ENCODE measurements at regions not wholly inside any gene's neighbourhood (a gene's known extent, or its start where the extent isn't known, plus 50 kb on each side); places are given as distances from the start of the nearest gene placed in this dataset.
"Not testable (repeated sequence)": the region's sequence is repeated elsewhere in the genome, so short reads cannot be mapped to it uniquely, and the experiment has no call there.

DNA sequence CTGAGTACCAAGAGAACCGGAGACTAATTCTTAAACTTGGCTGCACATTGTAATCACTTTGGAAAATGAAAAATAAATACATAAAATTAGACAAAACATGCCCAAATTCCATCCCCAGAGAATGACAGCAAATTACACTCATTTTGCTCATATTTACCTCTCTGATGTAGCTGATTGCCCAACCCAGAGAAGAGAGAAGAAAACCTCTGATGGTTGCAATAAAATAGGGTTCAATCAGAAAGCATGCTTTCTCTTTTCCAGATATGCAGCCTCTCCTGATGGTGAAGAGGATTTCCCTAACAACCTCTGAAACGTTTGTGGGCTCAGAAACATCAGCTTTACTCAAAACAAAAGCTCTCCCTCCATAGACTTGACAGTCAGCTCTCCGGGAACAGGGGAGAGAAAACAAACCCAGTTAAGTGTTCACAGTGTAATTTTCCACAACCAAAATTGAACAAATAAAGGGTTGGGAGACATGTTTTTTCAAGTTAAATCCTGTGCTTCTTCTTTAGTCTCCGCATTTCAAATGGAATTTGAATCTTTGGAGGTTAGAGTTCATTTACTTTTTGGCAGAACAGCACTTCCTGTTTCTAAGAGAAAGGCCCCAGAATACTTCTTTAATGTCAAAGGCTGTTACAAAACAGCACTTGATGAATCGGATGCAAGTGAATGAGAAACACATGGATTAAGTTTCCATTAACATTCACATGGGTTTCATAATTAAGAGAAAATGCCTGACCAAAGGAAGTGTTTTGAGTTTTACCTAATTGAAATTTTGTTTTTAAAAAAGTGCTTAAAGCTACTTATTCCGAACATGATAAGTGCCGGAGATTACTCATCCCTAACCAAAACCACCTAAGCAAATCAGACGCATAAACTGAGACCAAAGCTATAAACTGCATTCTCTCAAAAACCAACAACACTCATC is 570.1 kb upstream of the SYT4 start:
- DNase-seq (ENCODE audit: low spot score): no peak
- Histone ChIP-seq H2BK120ac (ENCODE audit: low read depth, low read length) (no peak overlapping the region), H2AFZ (ENCODE audit: low read length) (peak overlapping the region; percentile 95), H3K4me2 (ENCODE audit: insufficient read depth, low read length, poor library complexity, severe bottlenecking) (no peak overlapping the region), H3K23ac (ENCODE audit: low read depth, low read length, poor library complexity) (no peak overlapping the region), H2AK5ac (ENCODE audit: low read depth, low read length) (no peak overlapping the region), H3K79me1 (ENCODE audit: low read depth, low read length) (no peaks in the 10 kb centered on the region), H3K4me3 (ENCODE audit: low read length in 2 of 2) (no peak overlapping the region), H2BK5ac (ENCODE audit: low read length) (no peak overlapping the region), H3K4ac (ENCODE audit: low read length) (no peak overlapping the region), H3K9me3 (replicated peaks in 1 of 2; ENCODE audit: control insufficient read depth in 2 of 2, insufficient read depth in 1 of 2, low read depth in 1 of 2, low read length in 2 of 2) (no peaks in the 10 kb centered on the region), H3K27me3 (ENCODE audit: control insufficient read depth in 3 of 3, insufficient read depth in 3 of 3, low read depth in 1 of 3, low read length in 3 of 3) (no peaks in the 10 kb centered on the region), H3K36me3 (replicated peaks in 1 of 2; ENCODE audit: control insufficient read depth in 2 of 2, insufficient read depth in 2 of 2, low read length in 2 of 2) (no peaks in the 10 kb centered on the region), H3K27ac (replicated peaks; ENCODE audit: low read length) (no peak overlapping the region), H2BK15ac (ENCODE audit: low read length) (no peak overlapping the region), H3K9ac (ENCODE audit: low read depth, low read length, poor library complexity) (no peak overlapping the region), H4K91ac (ENCODE audit: low read depth, low read length, poor library complexity) (no peak overlapping the region), H4K8ac (ENCODE audit: low read depth, low read length) (no peak overlapping the region), H3K14ac (ENCODE audit: low read length) (no peak overlapping the region), H3K18ac (ENCODE audit: low read length) (no peak overlapping the region), H2BK12ac (ENCODE audit: low read length) (no peak overlapping the region), H3K4me1 (ENCODE audit: control insufficient read depth in 2 of 2, insufficient read depth in 1 of 2, low read depth in 1 of 2, low read length in 2 of 2) (peaks cover 0 to 10% of the 10 kb centered on the region in 2 donors)
- WGBS, 2 donors (ENCODE audit: extremely low coverage in 2 of 2, insufficient read length in 2 of 2, insufficient replicate concordance in 1 of 2): no CpG with 5 or more reads among the region's 8 CpGs

DNA sequence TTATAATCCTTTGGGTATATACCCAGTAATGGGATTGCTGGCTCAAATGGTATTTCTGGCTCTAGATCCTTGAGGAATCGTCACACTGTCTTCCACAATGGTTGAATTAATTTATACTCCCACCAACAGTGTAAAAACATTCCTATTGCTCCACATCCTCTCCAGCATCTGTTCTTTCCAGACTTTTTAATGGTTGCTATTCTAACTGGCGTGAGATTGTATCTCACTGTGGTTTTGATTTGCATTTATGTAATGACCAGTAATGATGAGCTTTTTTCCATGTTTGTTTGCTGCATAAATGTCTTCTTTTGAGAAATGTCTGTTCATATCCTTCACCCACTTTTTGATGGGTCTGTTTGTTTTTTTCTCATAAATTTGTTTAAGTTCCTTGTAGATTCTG is 572.5 kb upstream of the SYT4 start:
- H2BK120ac ChIP-seq (ENCODE audit: low read depth, low read length); H3K9me3 ChIP-seq (replicated peaks in 1 of 2; ENCODE audit: control insufficient read depth in 2 of 2, insufficient read depth in 1 of 2, low read depth in 1 of 2, low read length in 2 of 2): not testable (repeated sequence)

DNA sequence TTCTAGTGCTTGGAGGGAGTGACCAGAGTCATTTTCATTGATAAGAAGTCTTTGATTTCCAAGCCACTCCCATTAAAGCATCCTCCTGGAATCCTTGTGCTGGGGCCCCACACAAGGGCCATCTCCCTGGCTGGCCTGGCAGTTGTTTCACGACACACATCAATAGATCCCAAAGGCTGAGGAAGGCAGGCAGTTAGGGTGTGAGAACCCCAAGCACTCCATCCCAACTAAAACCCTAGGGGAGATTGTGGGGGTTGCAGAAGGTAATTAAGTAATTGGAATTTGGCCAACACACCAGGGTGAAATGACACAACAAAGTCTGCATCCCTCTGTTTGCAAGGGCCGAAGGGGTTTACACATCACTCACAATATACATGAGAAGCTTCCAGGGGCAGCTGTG is 578.1 kb upstream of the SYT4 start:
- H4K91ac ChIP-seq (ENCODE audit: low read depth, low read length, poor library complexity): no peak overlapping the region
- H3K79me1 ChIP-seq (ENCODE audit: low read depth, low read length): no peaks in the 10 kb centered on the region
- H3K4ac ChIP-seq (ENCODE audit: low read length): no peak overlapping the region
- no peak overlapping the region for H4K8ac ChIP-seq (ENCODE audit: low read depth, low read length)
- no peak overlapping the region for H3K23ac ChIP-seq (ENCODE audit: low read depth, low read length, poor library complexity)
- no peak overlapping the region for H2BK120ac ChIP-seq (ENCODE audit: low read depth, low read length)
- no peaks in the 10 kb centered on the region for H3K9me3 ChIP-seq (replicated peaks in 1 of 2; ENCODE audit: control insufficient read depth in 2 of 2, insufficient read depth in 1 of 2, low read depth in 1 of 2, low read length in 2 of 2)
- no peak overlapping the region for H3K4me2 ChIP-seq (ENCODE audit: insufficient read depth, low read length, poor library complexity, severe bottlenecking)
- peaks cover 3 to 4% of the 10 kb centered on the region in 2 donors for H3K4me1 ChIP-seq (ENCODE audit: control insufficient read depth in 2 of 2, insufficient read depth in 1 of 2, low read depth in 1 of 2, low read length in 2 of 2)
- no peak overlapping the region for H3K4me3 ChIP-seq (ENCODE audit: low read length in 2 of 2)
- H2BK12ac ChIP-seq (ENCODE audit: low read length): no peak overlapping the region
- H2BK5ac ChIP-seq (ENCODE audit: low read length): no peak overlapping the region
- H3K14ac ChIP-seq (ENCODE audit: low read length): no peak overlapping the region
- no peaks in the 10 kb centered on the region for H3K36me3 ChIP-seq (replicated peaks in 1 of 2; ENCODE audit: control insufficient read depth in 2 of 2, insufficient read depth in 2 of 2, low read length in 2 of 2)
- peak overlapping the region; percentile 4 for H2AFZ ChIP-seq (ENCODE audit: low read length)
- no peak overlapping the region for H2BK15ac ChIP-seq (ENCODE audit: low read length)
- WGBS, 2 donors (ENCODE audit: extremely low coverage in 2 of 2, insufficient read length in 2 of 2, insufficient replicate concordance in 1 of 2): no CpG with 5 or more reads among the region's 2 CpGs
- no peak overlapping the region for H3K18ac ChIP-seq (ENCODE audit: low read length)
- H3K27ac ChIP-seq (replicated peaks; ENCODE audit: low read length): no peak overlapping the region
- H3K27me3 ChIP-seq (ENCODE audit: control insufficient read depth in 3 of 3, insufficient read depth in 3 of 3, low read depth in 1 of 3, low read length in 3 of 3): no peaks in the 10 kb centered on the region
- no peak overlapping the region for H3K9ac ChIP-seq (ENCODE audit: low read depth, low read length, poor library complexity)
- DNase-seq (ENCODE audit: low spot score): no peak
- no peak overlapping the region for H2AK5ac ChIP-seq (ENCODE audit: low read depth, low read length)

More for the DNA sequence above, 572.5 kb upstream of the SYT4 start:
- H3K4me3 ChIP-seq (ENCODE audit: low read length in 2 of 2); H4K91ac ChIP-seq (ENCODE audit: low read depth, low read length, poor library complexity); H2BK5ac ChIP-seq (ENCODE audit: low read length); DNase-seq (ENCODE audit: low spot score); H3K9ac ChIP-seq (ENCODE audit: low read depth, low read length, poor library complexity); H4K8ac ChIP-seq (ENCODE audit: low read depth, low read length); H3K18ac ChIP-seq (ENCODE audit: low read length); H3K36me3 ChIP-seq (replicated peaks in 1 of 2; ENCODE audit: control insufficient read depth in 2 of 2, insufficient read depth in 2 of 2, low read length in 2 of 2); H2AK5ac ChIP-seq (ENCODE audit: low read depth, low read length); H2AFZ ChIP-seq (ENCODE audit: low read length); H2BK12ac ChIP-seq (ENCODE audit: low read length); H3K79me1 ChIP-seq (ENCODE audit: low read depth, low read length); H3K23ac ChIP-seq (ENCODE audit: low read depth, low read length, poor library complexity); H3K14ac ChIP-seq (ENCODE audit: low read length); H3K27ac ChIP-seq (replicated peaks; ENCODE audit: low read length); H3K27me3 ChIP-seq (ENCODE audit: control insufficient read depth in 3 of 3, insufficient read depth in 3 of 3, low read depth in 1 of 3, low read length in 3 of 3); H3K4ac ChIP-seq (ENCODE audit: low read length); H3K4me2 ChIP-seq (ENCODE audit: insufficient read depth, low read length, poor library complexity, severe bottlenecking); H2BK15ac ChIP-seq (ENCODE audit: low read length): not testable (repeated sequence)
- H3K4me1 ChIP-seq (ENCODE audit: control insufficient read depth in 2 of 2, insufficient read depth in 1 of 2, low read depth in 1 of 2, low read length in 2 of 2): peaks cover 0 to 10% of the 10 kb centered on the region in 2 donors
- WGBS, 2 donors (ENCODE audit: extremely low coverage in 2 of 2, insufficient read length in 2 of 2, insufficient replicate concordance in 1 of 2): no CpG with 5 or more reads among the region's 2 CpGs

DNA sequence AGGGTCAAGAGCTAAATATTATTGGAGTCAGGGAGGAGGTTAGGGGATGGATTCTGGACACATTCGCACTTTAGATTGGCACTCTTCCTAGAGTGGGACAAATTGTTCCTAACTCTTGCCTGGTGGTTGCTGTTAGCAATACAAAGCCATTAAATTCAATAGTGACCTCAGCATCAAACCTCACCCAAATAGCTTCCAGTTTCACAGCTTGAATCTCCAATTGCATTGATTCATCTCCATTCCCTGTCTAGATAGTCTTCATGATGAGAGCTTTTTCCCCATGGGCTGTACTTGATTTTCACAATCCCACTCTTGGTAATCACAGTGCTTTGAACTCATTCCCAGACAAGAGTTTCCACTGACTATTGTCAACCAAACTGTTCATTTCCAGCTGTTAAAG is 585.9 kb upstream of the SYT4 start:
- Histone ChIP-seq H2BK12ac (ENCODE audit: low read length) (no peak overlapping the region), H2BK5ac (ENCODE audit: low read length) (no peak overlapping the region), H4K91ac (ENCODE audit: low read depth, low read length, poor library complexity) (no peak overlapping the region), H2AFZ (ENCODE audit: low read length) (no peak overlapping the region), H2AK5ac (ENCODE audit: low read depth, low read length) (no peak overlapping the region), H3K79me1 (ENCODE audit: low read depth, low read length) (no peaks in the 10 kb centered on the region), H3K4ac (ENCODE audit: low read length) (no peak overlapping the region), H3K14ac (ENCODE audit: low read length) (no peak overlapping the region), H3K27ac (replicated peaks; ENCODE audit: low read length) (no peak overlapping the region), H3K23ac (ENCODE audit: low read depth, low read length, poor library complexity) (no peak overlapping the region), H2BK120ac (ENCODE audit: low read depth, low read length) (no peak overlapping the region), H3K27me3 (ENCODE audit: control insufficient read depth in 3 of 3, insufficient read depth in 3 of 3, low read depth in 1 of 3, low read length in 3 of 3) (no peaks in the 10 kb centered on the region), H3K9me3 (replicated peaks in 1 of 2; ENCODE audit: control insufficient read depth in 2 of 2, insufficient read depth in 1 of 2, low read depth in 1 of 2, low read length in 2 of 2) (no peaks in the 10 kb centered on the region), H3K36me3 (replicated peaks in 1 of 2; ENCODE audit: control insufficient read depth in 2 of 2, insufficient read depth in 2 of 2, low read length in 2 of 2) (no peaks in the 10 kb centered on the region), H3K4me2 (ENCODE audit: insufficient read depth, low read length, poor library complexity, severe bottlenecking) (no peak overlapping the region), H3K4me3 (ENCODE audit: low read length in 2 of 2) (no peak overlapping the region), H3K18ac (ENCODE audit: low read length) (no peak overlapping the region), H4K8ac (ENCODE audit: low read depth, low read length) (no peak overlapping the region), H3K4me1 (ENCODE audit: control insufficient read depth in 2 of 2, insufficient read depth in 1 of 2, low read depth in 1 of 2, low read length in 2 of 2) (peaks cover 0 to 2% of the 10 kb centered on the region in 2 donors), H2BK15ac (ENCODE audit: low read length) (no peak overlapping the region), H3K9ac (ENCODE audit: low read depth, low read length, poor library complexity) (no peak overlapping the region)
- DNase-seq (ENCODE audit: low spot score): no peak
- no CpG with 5 or more reads among the region's 1 CpG for WGBS, 2 donors (ENCODE audit: extremely low coverage in 2 of 2, insufficient read length in 2 of 2, insufficient replicate concordance in 1 of 2)
